GDM1 (cell line): ENCODE measurements at regions not wholly inside any gene's neighbourhood (a gene's known extent, or its start where the extent isn't known, plus 50 kb on each side); places are given as distances from the start of the nearest gene placed in this dataset.
A peak's percentile ranks its signal among the peaks of the same experiment; 100 is the strongest.

Experiments used
- DNase-seq: peaks from one replicate; lab custom pipeline; 2025; lab: John Stamatoyannopoulos, UW

- DNase-seq = no peak
These were observed 317.5 kb downstream of the PMP22 start for GRCh38 chr17:14947671-14948070.

GRCh38 chr17:14946481-14946880 is 318.6 kb downstream of the PMP22 start:
- no peak for DNase-seq

- no peak for DNase-seq
These were observed 322.5 kb downstream of the PMP22 start for GRCh38 chr17:14942526-14943190.

- DNase-seq = no peak
These were observed 324.2 kb downstream of the PMP22 start for GRCh38 chr17:14940938-14941265.

- DNase-seq = no peak
These were observed 324.8 kb downstream of the PMP22 start for GRCh38 chr17:14940108-14940937.

GRCh38 chr17:14935845-14936485 is 329.2 kb downstream of the PMP22 start:
- no peak for DNase-seq

- DNase-seq = no peak
These were observed 329.8 kb downstream of the PMP22 start for GRCh38 chr17:14935139-14935841.

GRCh38 chr17:14933676-14934075 is 331.4 kb downstream of the PMP22 start:
- no peak for DNase-seq

- peak; percentile 22 for DNase-seq
These were observed 338.5 kb downstream of the PMP22 start for GRCh38 chr17:14926526-14927122.

GRCh38 chr17:14926073-14926472 is 339.1 kb downstream of the PMP22 start:
- DNase-seq = no peak

GRCh38 chr17:14925498-14925897 is 339.6 kb downstream of the PMP22 start:
- DNase-seq = no peak

GRCh38 chr17:14923981-14924380 is 341.1 kb downstream of the PMP22 start:
- no peak for DNase-seq

- DNase-seq = no peak
These were observed 342.7 kb downstream of the PMP22 start for GRCh38 chr17:14922411-14922810.

GRCh38 chr17:14921936-14922335 is 343.2 kb downstream of the PMP22 start:
- no peak for DNase-seq

GRCh38 chr17:14919631-14920213 is 345.4 kb downstream of the PMP22 start:
- no peak for DNase-seq

- no peak for DNase-seq
These were observed 346.0 kb downstream of the PMP22 start for GRCh38 chr17:14919094-14919493.

GRCh38 chr17:14918540-14918939 is 346.6 kb downstream of the PMP22 start:
- DNase-seq = no peak

GRCh38 chr17:14910916-14911315 is 354.2 kb downstream of the PMP22 start:
- DNase-seq = no peak

GRCh38 chr17:14904386-14904785 is 360.7 kb downstream of the PMP22 start:
- DNase-seq = no peak

GRCh38 chr17:14903854-14904253 is 361.3 kb downstream of the PMP22 start:
- DNase-seq = no peak

GRCh38 chr17:14902803-14903202 is 362.3 kb downstream of the PMP22 start:
- no peak for DNase-seq

- DNase-seq = no peak
These were observed 362.8 kb downstream of the PMP22 start for GRCh38 chr17:14902297-14902696.
